ENCODE measurements at regions not wholly inside any gene's neighbourhood (a gene's known extent, or its start where the extent isn't known, plus 50 kb on each side); places are given as distances from the start of the nearest gene placed in this dataset.
"Not testable (repeated sequence)": the region's sequence is repeated elsewhere in the genome, so short reads cannot be mapped to it uniquely, and the experiment has no call there.

DNA sequence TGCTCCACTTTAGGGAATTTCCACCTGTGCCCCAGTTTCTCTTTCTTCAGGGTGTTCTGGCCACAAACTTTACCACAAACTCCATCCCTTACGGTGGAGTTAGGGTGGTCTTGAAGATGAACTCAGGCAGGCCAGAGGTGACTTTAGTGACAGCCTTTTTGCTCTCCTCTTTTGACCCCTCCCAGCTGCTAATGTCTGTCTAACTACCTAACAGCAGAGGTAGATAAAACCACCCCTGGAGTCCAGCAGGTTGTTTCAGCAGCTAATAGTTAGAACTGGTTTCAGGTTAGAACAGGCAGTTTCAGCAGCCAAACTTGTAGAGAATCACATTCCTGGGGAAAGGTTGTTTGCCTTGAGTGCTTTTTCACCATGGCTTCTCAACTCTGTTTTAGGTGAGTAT is 971.3 kb upstream of the CDH18 start:
- Histone ChIP-seq H3K4me1 (ENCODE audit: insufficient read depth) (no peaks in the 10 kb centered on the region), H4K20me1 (ENCODE audit: insufficient read depth) (no peaks in the 10 kb centered on the region), H3K4me3 (no peak overlapping the region), H2AFZ (no peak overlapping the region), H3K9ac (no peak overlapping the region), H3K9me3 (ENCODE audit: low read depth) (peaks cover 8% of the 10 kb centered on the region), H3F3A (ENCODE audit: insufficient read depth) (no peaks in the 10 kb centered on the region), H3K27me3 (replicated peaks; ENCODE audit: insufficient read depth) (no peaks in the 10 kb centered on the region), H3K79me2 (ENCODE audit: insufficient read depth) (no peaks in the 10 kb centered on the region), H3K36me3 (ENCODE audit: low read depth) (no peaks in the 10 kb centered on the region), H3K4me2 (ENCODE audit: unreplicated experiment) (no peak overlapping the region), H3K9me2 (ENCODE audit: insufficient read depth) (no peaks in the 10 kb centered on the region), H3K27ac (no peak overlapping the region)
- TF ChIP-seq EZH2 (IDR thresholded peaks at IDR 0.05; ENCODE audit: insufficient read depth, poor library complexity, severe bottlenecking) (no peak), EZH2phosphoT487 (IDR thresholded peaks at IDR 0.05; ENCODE audit: insufficient read depth, low read depth) (no peak)
- 20 to 38% methylated on average over 1 of the region's 1 CpG for WGBS, 2 experiments (ENCODE audit: low coverage in 1 of 2, low lambda C conversion rate in 2 of 2, missing lambda C conversion rate in 2 of 2)
- in situ Hi-C loops (cut with MboI), result no loop called here
- no peak for DNase-seq

GRCh38 chr5:20958641-20959040 is 970.6 kb upstream of the CDH18 start:
- DNase-seq, result no peak
- in situ Hi-C loops (cut with MboI), result no loop called here

GRCh38 chr5:20956134-20956533 is 968.1 kb upstream of the CDH18 start:
- in situ Hi-C loops (cut with MboI), result no loop called here

More at GRCh38 chr5:20958641-20959040, 970.6 kb upstream of the CDH18 start:
- H3K4me2 ChIP-seq (ENCODE audit: unreplicated experiment), result no peak overlapping the region
- H3K9ac ChIP-seq, result no peak overlapping the region
- H3K9me2 ChIP-seq (ENCODE audit: insufficient read depth), result no peaks in the 10 kb centered on the region
- H4K20me1 ChIP-seq (ENCODE audit: insufficient read depth), result no peaks in the 10 kb centered on the region
- no peaks in the 10 kb centered on the region for H3K27me3 ChIP-seq (replicated peaks; ENCODE audit: insufficient read depth)
- H3K4me3 ChIP-seq, result no peak overlapping the region
- no peak for TF ChIP-seq EZH2 (IDR thresholded peaks at IDR 0.05; ENCODE audit: insufficient read depth, poor library complexity, severe bottlenecking)
- no peak for TF ChIP-seq EZH2phosphoT487 (IDR thresholded peaks at IDR 0.05; ENCODE audit: insufficient read depth, low read depth)
- no peaks in the 10 kb centered on the region for H3K79me2 ChIP-seq (ENCODE audit: insufficient read depth)
- H3F3A ChIP-seq (ENCODE audit: insufficient read depth), result no peaks in the 10 kb centered on the region
- H3K36me3 ChIP-seq (ENCODE audit: low read depth), result no peaks in the 10 kb centered on the region
- no peaks in the 10 kb centered on the region for H3K4me1 ChIP-seq (ENCODE audit: insufficient read depth)
- peaks cover 8% of the 10 kb centered on the region for H3K9me3 ChIP-seq (ENCODE audit: low read depth)
- no peak overlapping the region for H2AFZ ChIP-seq
- H3K27ac ChIP-seq, result no peak overlapping the region
- 29 to 32% methylated on average over 5 of the region's 5 CpGs for WGBS, 2 experiments (ENCODE audit: low coverage in 1 of 2, low lambda C conversion rate in 2 of 2, missing lambda C conversion rate in 2 of 2)

DNA sequence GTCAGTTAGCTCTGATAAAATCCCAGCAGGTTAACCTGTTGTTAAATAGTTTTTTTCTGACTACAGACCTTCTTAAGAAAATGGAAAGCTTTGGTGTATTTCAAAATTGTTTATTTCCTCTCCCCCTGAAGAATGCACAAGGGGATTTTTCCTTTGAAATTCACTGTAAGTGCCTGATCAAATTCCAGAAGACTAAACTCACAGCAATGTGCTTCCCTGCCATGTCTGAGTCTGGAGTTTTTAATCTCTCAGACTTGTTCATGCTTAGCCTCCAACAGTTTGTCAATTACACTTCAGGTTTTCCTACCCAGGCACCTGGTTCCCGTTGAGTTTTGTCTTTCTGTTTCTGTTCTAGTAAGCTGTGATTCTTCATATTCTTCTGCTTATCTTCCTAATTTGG is 961.6 kb upstream of the CDH18 start:
- in situ Hi-C loops (cut with MboI), result no loop called here
- TF ChIP-seq EZH2 (IDR thresholded peaks at IDR 0.05; ENCODE audit: insufficient read depth, poor library complexity, severe bottlenecking) (no peak), EZH2phosphoT487 (IDR thresholded peaks at IDR 0.05; ENCODE audit: insufficient read depth, low read depth) (no peak)
- Histone ChIP-seq H3K9me2 (ENCODE audit: insufficient read depth) (no peaks in the 10 kb centered on the region), H3K79me2 (ENCODE audit: insufficient read depth) (no peaks in the 10 kb centered on the region), H3K27ac (no peak overlapping the region), H3K9ac (no peak overlapping the region), H3K27me3 (replicated peaks; ENCODE audit: insufficient read depth) (no peaks in the 10 kb centered on the region), H3K4me1 (ENCODE audit: insufficient read depth) (no peaks in the 10 kb centered on the region), H3K4me2 (ENCODE audit: unreplicated experiment) (no peak overlapping the region), H3K9me3 (ENCODE audit: low read depth) (no peaks in the 10 kb centered on the region), H2AFZ (no peak overlapping the region), H3F3A (ENCODE audit: insufficient read depth) (no peaks in the 10 kb centered on the region), H4K20me1 (ENCODE audit: insufficient read depth) (no peaks in the 10 kb centered on the region), H3K4me3 (no peak overlapping the region), H3K36me3 (ENCODE audit: low read depth) (no peaks in the 10 kb centered on the region)
- no peak for DNase-seq
- 0% methylated on average over 1 of the region's 1 CpG for WGBS, 2 experiments (ENCODE audit: low coverage in 1 of 2, low lambda C conversion rate in 2 of 2, missing lambda C conversion rate in 2 of 2)

More at GRCh38 chr5:20956134-20956533, 968.1 kb upstream of the CDH18 start:
- Histone ChIP-seq H3K4me3 (no peak overlapping the region), H2AFZ (no peak overlapping the region), H3K4me1 (ENCODE audit: insufficient read depth) (no peaks in the 10 kb centered on the region), H3K27me3 (replicated peaks; ENCODE audit: insufficient read depth) (no peaks in the 10 kb centered on the region), H3K9ac (no peak overlapping the region), H3K9me3 (ENCODE audit: low read depth) (peaks cover 3% of the 10 kb centered on the region), H3F3A (ENCODE audit: insufficient read depth) (no peaks in the 10 kb centered on the region), H4K20me1 (ENCODE audit: insufficient read depth) (no peaks in the 10 kb centered on the region), H3K27ac (no peak overlapping the region), H3K36me3 (ENCODE audit: low read depth) (no peaks in the 10 kb centered on the region), H3K79me2 (ENCODE audit: insufficient read depth) (no peaks in the 10 kb centered on the region), H3K9me2 (ENCODE audit: insufficient read depth) (no peaks in the 10 kb centered on the region), H3K4me2 (ENCODE audit: unreplicated experiment) (no peak overlapping the region)
- no peak for DNase-seq
- 19 to 35% methylated on average over 2 of the region's 2 CpGs for WGBS, 2 experiments (ENCODE audit: low coverage in 1 of 2, low lambda C conversion rate in 2 of 2, missing lambda C conversion rate in 2 of 2)
- no peak for TF ChIP-seq EZH2 (IDR thresholded peaks at IDR 0.05; ENCODE audit: insufficient read depth, poor library complexity, severe bottlenecking)
- TF ChIP-seq EZH2phosphoT487 (IDR thresholded peaks at IDR 0.05; ENCODE audit: insufficient read depth, low read depth), result no peak

- H3K36me3 ChIP-seq (ENCODE audit: low read depth); H3K9me2 ChIP-seq (ENCODE audit: insufficient read depth); H4K20me1 ChIP-seq (ENCODE audit: insufficient read depth); H2AFZ ChIP-seq; H3K4me2 ChIP-seq (ENCODE audit: unreplicated experiment); H3K4me3 ChIP-seq; H3K27ac ChIP-seq; H3K9me3 ChIP-seq (ENCODE audit: low read depth); H3F3A ChIP-seq (ENCODE audit: insufficient read depth); H3K79me2 ChIP-seq (ENCODE audit: insufficient read depth); H3K9ac ChIP-seq; DNase-seq; H3K4me1 ChIP-seq (ENCODE audit: insufficient read depth); in situ Hi-C loops (cut with MboI); H3K27me3 ChIP-seq (replicated peaks; ENCODE audit: insufficient read depth): not testable (repeated sequence)
- 17 to 21% methylated on average over 3 of the region's 3 CpGs for WGBS, 2 experiments (ENCODE audit: low coverage in 1 of 2, low lambda C conversion rate in 2 of 2, missing lambda C conversion rate in 2 of 2)
These were observed 955.4 kb upstream of the CDH18 start for GRCh38 chr5:20943183-20943971.

- H3K27ac ChIP-seq; H3K27me3 ChIP-seq (replicated peaks; ENCODE audit: insufficient read depth); in situ Hi-C loops (cut with MboI); H3K9me2 ChIP-seq (ENCODE audit: insufficient read depth); H3K4me1 ChIP-seq (ENCODE audit: insufficient read depth); H3K36me3 ChIP-seq (ENCODE audit: low read depth); H3K79me2 ChIP-seq (ENCODE audit: insufficient read depth); H3K9me3 ChIP-seq (ENCODE audit: low read depth); H3K4me2 ChIP-seq (ENCODE audit: unreplicated experiment); H3K4me3 ChIP-seq; H3K9ac ChIP-seq; H4K20me1 ChIP-seq (ENCODE audit: insufficient read depth); H2AFZ ChIP-seq; DNase-seq; H3F3A ChIP-seq (ENCODE audit: insufficient read depth): not testable (repeated sequence)
- WGBS, 2 experiments (ENCODE audit: low coverage in 1 of 2, low lambda C conversion rate in 2 of 2, missing lambda C conversion rate in 2 of 2), result 13 to 16% methylated on average over 4 of the region's 4 CpGs
These were observed 954.6 kb upstream of the CDH18 start for GRCh38 chr5:20942603-20943002.

DNA sequence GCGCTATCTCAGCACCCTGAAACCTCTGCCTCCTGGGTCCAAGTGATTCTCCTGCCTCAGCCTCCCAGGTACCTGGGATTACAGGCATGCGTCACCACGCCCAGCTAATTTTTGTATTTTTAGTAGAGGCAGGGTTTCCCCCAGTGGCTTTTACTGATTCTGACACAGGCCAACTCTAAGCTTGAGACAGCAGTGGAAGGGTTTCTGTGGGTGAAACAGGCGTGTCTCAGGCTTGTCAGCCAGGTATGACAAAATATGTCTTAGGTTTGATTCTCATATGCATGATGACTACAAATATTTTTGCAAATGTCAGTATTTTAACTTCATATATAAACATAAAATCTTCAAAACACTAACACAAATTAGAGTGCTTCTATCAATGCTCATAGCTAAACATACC is 952.8 kb upstream of the CDH18 start:
- H3K27ac ChIP-seq; H3K36me3 ChIP-seq (ENCODE audit: low read depth); H3K4me2 ChIP-seq (ENCODE audit: unreplicated experiment); H4K20me1 ChIP-seq (ENCODE audit: insufficient read depth); H3K9ac ChIP-seq; H3K79me2 ChIP-seq (ENCODE audit: insufficient read depth); H3F3A ChIP-seq (ENCODE audit: insufficient read depth); H3K27me3 ChIP-seq (replicated peaks; ENCODE audit: insufficient read depth); DNase-seq; H3K4me1 ChIP-seq (ENCODE audit: insufficient read depth); H3K4me3 ChIP-seq; H2AFZ ChIP-seq; H3K9me3 ChIP-seq (ENCODE audit: low read depth); H3K9me2 ChIP-seq (ENCODE audit: insufficient read depth); in situ Hi-C loops (cut with MboI): not testable (repeated sequence)
- 32 to 40% methylated on average over 3 to 4 of the region's 4 CpGs for WGBS, 2 experiments (ENCODE audit: low coverage in 1 of 2, low lambda C conversion rate in 2 of 2, missing lambda C conversion rate in 2 of 2)
